ENCODE measurements at regions not wholly inside any gene's neighbourhood (a gene's known extent, or its start where the extent isn't known, plus 50 kb on each side); places are given as distances from the start of the nearest gene placed in this dataset.
"Not testable (repeated sequence)": the region's sequence is repeated elsewhere in the genome, so short reads cannot be mapped to it uniquely, and the experiment has no call there.

DNA sequence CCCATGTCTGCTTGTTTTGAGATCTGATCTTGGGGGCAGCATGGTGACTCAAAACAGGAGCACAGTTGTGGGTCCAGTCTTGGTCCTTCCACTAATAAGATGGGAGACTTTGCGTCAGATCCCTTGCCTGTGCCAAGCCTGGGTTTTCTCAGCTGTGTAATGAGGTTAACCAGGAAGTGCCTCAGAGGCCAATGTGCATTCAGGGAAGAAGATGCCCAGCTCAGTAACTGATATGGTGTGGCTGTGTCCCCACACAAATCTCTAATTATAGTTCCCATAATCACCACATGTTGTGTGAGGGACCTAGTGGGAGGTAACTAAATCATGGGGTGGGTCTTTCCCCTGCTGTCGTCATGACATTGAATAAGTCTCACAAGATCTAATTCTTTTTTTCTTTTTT, 107.1 kb upstream of the ALDH3B2 start:
- TF ChIP-seq, protein P1, sequence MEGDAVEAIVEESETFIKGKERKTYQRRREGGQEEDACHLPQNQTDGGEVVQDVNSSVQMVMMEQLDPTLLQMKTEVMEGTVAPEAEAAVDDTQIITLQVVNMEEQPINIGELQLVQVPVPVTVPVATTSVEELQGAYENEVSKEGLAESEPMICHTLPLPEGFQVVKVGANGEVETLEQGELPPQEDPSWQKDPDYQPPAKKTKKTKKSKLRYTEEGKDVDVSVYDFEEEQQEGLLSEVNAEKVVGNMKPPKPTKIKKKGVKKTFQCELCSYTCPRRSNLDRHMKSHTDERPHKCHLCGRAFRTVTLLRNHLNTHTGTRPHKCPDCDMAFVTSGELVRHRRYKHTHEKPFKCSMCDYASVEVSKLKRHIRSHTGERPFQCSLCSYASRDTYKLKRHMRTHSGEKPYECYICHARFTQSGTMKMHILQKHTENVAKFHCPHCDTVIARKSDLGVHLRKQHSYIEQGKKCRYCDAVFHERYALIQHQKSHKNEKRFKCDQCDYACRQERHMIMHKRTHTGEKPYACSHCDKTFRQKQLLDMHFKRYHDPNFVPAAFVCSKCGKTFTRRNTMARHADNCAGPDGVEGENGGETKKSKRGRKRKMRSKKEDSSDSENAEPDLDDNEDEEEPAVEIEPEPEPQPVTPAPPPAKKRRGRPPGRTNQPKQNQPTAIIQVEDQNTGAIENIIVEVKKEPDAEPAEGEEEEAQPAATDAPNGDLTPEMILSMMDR (conservative IDR thresholded peaks at IDR 0.05; ENCODE audit: low read depth in 2 of 2), result not testable (repeated sequence)
- TF ChIP-seq POLR2AphosphoS5 (IDR thresholded peaks at IDR 0.05; ENCODE audit: low read depth); CREB1 (CRISPR knock-in tag; IDR thresholded peaks at IDR 0.05; ENCODE audit: low read depth); EZH2 (IDR thresholded peaks at IDR 0.05; ENCODE audit: low read depth, unreplicated experiment); EZH2phosphoT487 (IDR thresholded peaks at IDR 0.05; ENCODE audit: unreplicated experiment); ZNF114 (CRISPR knock-in tag; IDR thresholded peaks at IDR 0.05); STAT1 (IDR thresholded peaks at IDR 0.05; ENCODE audit: unreplicated experiment); ZNF331 (CRISPR knock-in tag; IDR thresholded peaks at IDR 0.05; ENCODE audit: low read depth): not testable (repeated sequence)
- TF ChIP-seq, protein P2, sequence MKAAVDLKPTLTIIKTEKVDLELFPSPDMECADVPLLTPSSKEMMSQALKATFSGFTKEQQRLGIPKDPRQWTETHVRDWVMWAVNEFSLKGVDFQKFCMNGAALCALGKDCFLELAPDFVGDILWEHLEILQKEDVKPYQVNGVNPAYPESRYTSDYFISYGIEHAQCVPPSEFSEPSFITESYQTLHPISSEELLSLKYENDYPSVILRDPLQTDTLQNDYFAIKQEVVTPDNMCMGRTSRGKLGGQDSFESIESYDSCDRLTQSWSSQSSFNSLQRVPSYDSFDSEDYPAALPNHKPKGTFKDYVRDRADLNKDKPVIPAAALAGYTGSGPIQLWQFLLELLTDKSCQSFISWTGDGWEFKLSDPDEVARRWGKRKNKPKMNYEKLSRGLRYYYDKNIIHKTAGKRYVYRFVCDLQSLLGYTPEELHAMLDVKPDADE (IDR thresholded peaks at IDR 0.05), result not testable (repeated sequence)
- TF ChIP-seq, protein P3, sequence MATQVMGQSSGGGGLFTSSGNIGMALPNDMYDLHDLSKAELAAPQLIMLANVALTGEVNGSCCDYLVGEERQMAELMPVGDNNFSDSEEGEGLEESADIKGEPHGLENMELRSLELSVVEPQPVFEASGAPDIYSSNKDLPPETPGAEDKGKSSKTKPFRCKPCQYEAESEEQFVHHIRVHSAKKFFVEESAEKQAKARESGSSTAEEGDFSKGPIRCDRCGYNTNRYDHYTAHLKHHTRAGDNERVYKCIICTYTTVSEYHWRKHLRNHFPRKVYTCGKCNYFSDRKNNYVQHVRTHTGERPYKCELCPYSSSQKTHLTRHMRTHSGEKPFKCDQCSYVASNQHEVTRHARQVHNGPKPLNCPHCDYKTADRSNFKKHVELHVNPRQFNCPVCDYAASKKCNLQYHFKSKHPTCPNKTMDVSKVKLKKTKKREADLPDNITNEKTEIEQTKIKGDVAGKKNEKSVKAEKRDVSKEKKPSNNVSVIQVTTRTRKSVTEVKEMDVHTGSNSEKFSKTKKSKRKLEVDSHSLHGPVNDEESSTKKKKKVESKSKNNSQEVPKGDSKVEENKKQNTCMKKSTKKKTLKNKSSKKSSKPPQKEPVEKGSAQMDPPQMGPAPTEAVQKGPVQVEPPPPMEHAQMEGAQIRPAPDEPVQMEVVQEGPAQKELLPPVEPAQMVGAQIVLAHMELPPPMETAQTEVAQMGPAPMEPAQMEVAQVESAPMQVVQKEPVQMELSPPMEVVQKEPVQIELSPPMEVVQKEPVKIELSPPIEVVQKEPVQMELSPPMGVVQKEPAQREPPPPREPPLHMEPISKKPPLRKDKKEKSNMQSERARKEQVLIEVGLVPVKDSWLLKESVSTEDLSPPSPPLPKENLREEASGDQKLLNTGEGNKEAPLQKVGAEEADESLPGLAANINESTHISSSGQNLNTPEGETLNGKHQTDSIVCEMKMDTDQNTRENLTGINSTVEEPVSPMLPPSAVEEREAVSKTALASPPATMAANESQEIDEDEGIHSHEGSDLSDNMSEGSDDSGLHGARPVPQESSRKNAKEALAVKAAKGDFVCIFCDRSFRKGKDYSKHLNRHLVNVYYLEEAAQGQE (IDR thresholded peaks at IDR 0.05; ENCODE audit: unreplicated experiment), result not testable (repeated sequence)
- TF ChIP-seq, protein P4, sequence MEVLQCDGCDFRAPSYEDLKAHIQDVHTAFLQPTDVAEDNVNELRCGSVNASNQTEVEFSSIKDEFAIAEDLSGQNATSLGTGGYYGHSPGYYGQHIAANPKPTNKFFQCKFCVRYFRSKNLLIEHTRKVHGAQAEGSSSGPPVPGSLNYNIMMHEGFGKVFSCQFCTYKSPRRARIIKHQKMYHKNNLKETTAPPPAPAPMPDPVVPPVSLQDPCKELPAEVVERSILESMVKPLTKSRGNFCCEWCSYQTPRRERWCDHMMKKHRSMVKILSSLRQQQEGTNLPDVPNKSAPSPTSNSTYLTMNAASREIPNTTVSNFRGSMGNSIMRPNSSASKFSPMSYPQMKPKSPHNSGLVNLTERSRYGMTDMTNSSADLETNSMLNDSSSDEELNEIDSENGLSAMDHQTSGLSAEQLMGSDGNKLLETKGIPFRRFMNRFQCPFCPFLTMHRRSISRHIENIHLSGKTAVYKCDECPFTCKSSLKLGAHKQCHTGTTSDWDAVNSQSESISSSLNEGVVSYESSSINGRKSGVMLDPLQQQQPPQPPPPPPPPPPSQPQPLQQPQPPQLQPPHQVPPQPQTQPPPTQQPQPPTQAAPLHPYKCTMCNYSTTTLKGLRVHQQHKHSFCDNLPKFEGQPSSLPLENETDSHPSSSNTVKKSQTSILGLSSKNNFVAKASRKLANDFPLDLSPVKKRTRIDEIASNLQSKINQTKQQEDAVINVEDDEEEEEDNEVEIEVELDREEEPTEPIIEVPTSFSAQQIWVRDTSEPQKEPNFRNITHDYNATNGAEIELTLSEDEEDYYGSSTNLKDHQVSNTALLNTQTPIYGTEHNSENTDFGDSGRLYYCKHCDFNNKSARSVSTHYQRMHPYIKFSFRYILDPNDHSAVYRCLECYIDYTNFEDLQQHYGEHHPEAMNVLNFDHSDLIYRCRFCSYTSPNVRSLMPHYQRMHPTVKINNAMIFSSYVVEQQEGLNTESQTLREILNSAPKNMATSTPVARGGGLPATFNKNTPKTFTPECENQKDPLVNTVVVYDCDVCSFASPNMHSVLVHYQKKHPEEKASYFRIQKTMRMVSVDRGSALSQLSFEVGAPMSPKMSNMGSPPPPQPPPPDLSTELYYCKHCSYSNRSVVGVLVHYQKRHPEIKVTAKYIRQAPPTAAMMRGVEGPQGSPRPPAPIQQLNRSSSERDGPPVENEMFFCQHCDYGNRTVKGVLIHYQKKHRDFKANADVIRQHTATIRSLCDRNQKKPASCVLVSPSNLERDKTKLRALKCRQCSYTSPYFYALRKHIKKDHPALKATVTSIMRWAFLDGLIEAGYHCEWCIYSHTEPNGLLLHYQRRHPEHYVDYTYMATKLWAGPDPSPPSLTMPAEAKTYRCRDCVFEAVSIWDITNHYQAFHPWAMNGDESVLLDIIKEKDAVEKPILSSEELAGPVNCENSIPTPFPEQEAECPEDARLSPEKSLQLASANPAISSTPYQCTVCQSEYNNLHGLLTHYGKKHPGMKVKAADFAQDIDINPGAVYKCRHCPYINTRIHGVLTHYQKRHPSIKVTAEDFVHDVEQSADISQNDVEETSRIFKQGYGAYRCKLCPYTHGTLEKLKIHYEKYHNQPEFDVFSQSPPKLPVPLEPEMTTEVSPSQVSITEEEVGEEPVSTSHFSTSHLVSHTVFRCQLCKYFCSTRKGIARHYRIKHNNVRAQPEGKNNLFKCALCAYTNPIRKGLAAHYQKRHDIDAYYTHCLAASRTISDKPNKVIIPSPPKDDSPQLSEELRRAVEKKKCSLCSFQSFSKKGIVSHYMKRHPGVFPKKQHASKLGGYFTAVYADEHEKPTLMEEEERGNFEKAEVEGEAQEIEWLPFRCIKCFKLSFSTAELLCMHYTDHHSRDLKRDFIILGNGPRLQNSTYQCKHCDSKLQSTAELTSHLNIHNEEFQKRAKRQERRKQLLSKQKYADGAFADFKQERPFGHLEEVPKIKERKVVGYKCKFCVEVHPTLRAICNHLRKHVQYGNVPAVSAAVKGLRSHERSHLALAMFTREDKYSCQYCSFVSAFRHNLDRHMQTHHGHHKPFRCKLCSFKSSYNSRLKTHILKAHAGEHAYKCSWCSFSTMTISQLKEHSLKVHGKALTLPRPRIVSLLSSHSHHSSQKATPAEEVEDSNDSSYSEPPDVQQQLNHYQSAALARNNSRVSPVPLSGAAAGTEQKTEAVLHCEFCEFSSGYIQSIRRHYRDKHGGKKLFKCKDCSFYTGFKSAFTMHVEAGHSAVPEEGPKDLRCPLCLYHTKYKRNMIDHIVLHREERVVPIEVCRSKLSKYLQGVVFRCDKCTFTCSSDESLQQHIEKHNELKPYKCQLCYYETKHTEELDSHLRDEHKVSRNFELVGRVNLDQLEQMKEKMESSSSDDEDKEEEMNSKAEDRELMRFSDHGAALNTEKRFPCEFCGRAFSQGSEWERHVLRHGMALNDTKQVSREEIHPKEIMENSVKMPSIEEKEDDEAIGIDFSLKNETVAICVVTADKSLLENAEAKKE (CRISPR knock-in tag; IDR thresholded peaks at IDR 0.05), result not testable (repeated sequence)

Data from GM23338 (cell line).